Caco-2 (cell line): ENCODE measurements at regions not wholly inside any gene's neighbourhood (a gene's known extent, or its start where the extent isn't known, plus 50 kb on each side); places are given as distances from the start of the nearest gene placed in this dataset.

Source experiments
- BruUV-seq: library from RNA; stranded (reverse); fragments of 400-500 nt; replicated peaks from 2 replicates; lab custom pipeline; 2021; lab: Mats Ljungman, UMichigan
- CTCF ChIA-PET: fragments of 300-600 bp; sonication (Branson Sonifier 250); formaldehyde crosslinking; loops from one replicate; lab custom pipeline; 2022; ENCODE audit warnings: antibody characterized with exemption; lab: Charles Lee
- POLR2A ChIA-PET: fragments of 300-600 bp; sonication (Branson Sonifier 250); formaldehyde crosslinking; loops from one replicate; lab custom pipeline; 2022; ENCODE audit warnings: antibody characterized with exemption; lab: Charles Lee
- DNase-seq, 2 experiments: peaks; one replicate each; pipeline versions ENCODE4 v3.0.0 to v3.0.0-alpha.2; 2020 to 2022
- H3K27me3 ChIP-seq: replicated peaks from 2 replicates; pipeline ENCODE4 v1.6.0; 2011; ENCODE audit warnings: low read length; ENCODE audit not compliant: control insufficient read depth, insufficient read depth
- H3K36me3 ChIP-seq: 2 replicates; pipeline ENCODE4 v1.5.1; 2011; ENCODE audit warnings: low read length; ENCODE audit not compliant: control insufficient read depth, insufficient read depth
- H3K4me1 ChIP-seq: fragments of 250-450 bp; sonication (Bioruptor Pico); 2 replicates; pipeline ENCODE4 v1.5.1; 2020; ENCODE audit warnings: mild to moderate bottlenecking
- H3K4me3 ChIP-seq: 2 replicates; pipeline ENCODE4 v1.5.1; 2011; ENCODE audit warnings: low read depth, mild to moderate bottlenecking, control low read depth, low read length
- H3K9me3 ChIP-seq: fragments of 250-450 bp; sonication (Bioruptor Pico); 2 replicates; pipeline ENCODE4 v1.5.1; 2020; ENCODE audit warnings: mild to moderate bottlenecking, moderate library complexity
- H3K27ac Mint-ChIP-seq: one replicate; pipeline ENCODE4 v1.8.0; 2022; ENCODE audit warnings: mixed read lengths; ENCODE audit not compliant: unreplicated experiment
- H3K27me3 Mint-ChIP-seq: one replicate; pipeline ENCODE4 v1.8.0; 2022; ENCODE audit warnings: mixed read lengths; ENCODE audit not compliant: insufficient read depth, unreplicated experiment
- H3K36me3 Mint-ChIP-seq: one replicate; pipeline ENCODE4 v1.8.0; 2022; ENCODE audit warnings: mild to moderate bottlenecking, mixed read lengths; ENCODE audit not compliant: insufficient read depth, unreplicated experiment
- H3K4me1 Mint-ChIP-seq: one replicate; pipeline ENCODE4 v1.8.0; 2022; ENCODE audit warnings: low read depth, mixed read lengths; ENCODE audit not compliant: unreplicated experiment
- H3K4me3 Mint-ChIP-seq: one replicate; pipeline ENCODE4 v1.8.0; 2022; ENCODE audit warnings: mild to moderate bottlenecking, moderate library complexity, mixed read lengths; ENCODE audit not compliant: unreplicated experiment
- H3K9me3 Mint-ChIP-seq: one replicate; pipeline ENCODE4 v1.8.0; 2022; ENCODE audit warnings: mixed read lengths; ENCODE audit not compliant: unreplicated experiment
- intact Hi-C: fragments of 100-400 bp; cut with micrococcal nuclease; formaldehyde crosslinking; loops from one replicate; pipeline ENCODE4 v1.10.0; 2022; ENCODE audit not compliant: unreplicated experiment
- TF ChIP-seq, protein P1 (sequence below), 2 experiments: fragments of 200-600 bp in 1 of 2; IDR thresholded peaks; 1 replicate in 1 of 2; 2 replicates in 1 of 2; pipeline versions ENCODE4 v1.5.1 to v1.8.0; 2011 to 2022; ENCODE audit warnings: antibody characterized with exemption in 1 of 2, control low read depth in 1 of 2, inconsistent platforms in 1 of 2, low read depth in 1 of 2, low read length in 1 of 2, mild to moderate bottlenecking in 1 of 2, moderate library complexity in 1 of 2; ENCODE audit not compliant: insufficient read depth in 1 of 2, severe bottlenecking in 1 of 2, unreplicated experiment in 1 of 2

DNA sequence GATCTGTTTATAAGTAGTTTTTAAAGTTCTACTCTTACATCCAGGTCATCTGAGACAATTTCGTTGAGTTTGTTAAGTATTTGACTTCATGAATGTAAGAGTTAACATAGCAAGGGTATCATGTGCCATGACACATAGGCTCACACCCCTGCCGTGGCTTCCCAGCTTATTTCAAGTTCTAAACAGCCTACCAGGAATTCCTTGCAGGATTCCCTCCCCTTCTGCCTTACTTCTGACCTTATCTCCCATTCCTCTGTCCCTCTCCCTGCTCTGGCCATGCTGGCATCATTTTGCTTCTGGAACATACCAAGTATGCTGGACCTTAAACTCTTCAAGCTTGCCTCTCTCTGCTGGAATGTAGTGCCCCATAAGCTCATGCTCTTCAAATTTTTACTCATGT is 369.9 kb upstream of the PCDH7 start:
- no peaks in the 10 kb centered on the region for H3K4me1 ChIP-seq
- H3K9me3 ChIP-seq: no peaks in the 10 kb centered on the region
- H3K27me3 Mint-ChIP-seq: no peaks in the 10 kb centered on the region
- H3K27ac Mint-ChIP-seq: no peak overlapping the region
- no peaks in the 10 kb centered on the region for H3K27me3 ChIP-seq
- H3K36me3 Mint-ChIP-seq: no peaks in the 10 kb centered on the region
- no TSS peak for BruUV-seq
- no peaks in the 10 kb centered on the region for H3K9me3 Mint-ChIP-seq
- intact Hi-C loops: no loop called here
- POLR2A ChIA-PET: no interaction called here
- H3K4me3 Mint-ChIP-seq: no peak overlapping the region
- DNase-seq: no peak
- H3K4me3 ChIP-seq: no peak overlapping the region
- TF ChIP-seq, protein P1, sequence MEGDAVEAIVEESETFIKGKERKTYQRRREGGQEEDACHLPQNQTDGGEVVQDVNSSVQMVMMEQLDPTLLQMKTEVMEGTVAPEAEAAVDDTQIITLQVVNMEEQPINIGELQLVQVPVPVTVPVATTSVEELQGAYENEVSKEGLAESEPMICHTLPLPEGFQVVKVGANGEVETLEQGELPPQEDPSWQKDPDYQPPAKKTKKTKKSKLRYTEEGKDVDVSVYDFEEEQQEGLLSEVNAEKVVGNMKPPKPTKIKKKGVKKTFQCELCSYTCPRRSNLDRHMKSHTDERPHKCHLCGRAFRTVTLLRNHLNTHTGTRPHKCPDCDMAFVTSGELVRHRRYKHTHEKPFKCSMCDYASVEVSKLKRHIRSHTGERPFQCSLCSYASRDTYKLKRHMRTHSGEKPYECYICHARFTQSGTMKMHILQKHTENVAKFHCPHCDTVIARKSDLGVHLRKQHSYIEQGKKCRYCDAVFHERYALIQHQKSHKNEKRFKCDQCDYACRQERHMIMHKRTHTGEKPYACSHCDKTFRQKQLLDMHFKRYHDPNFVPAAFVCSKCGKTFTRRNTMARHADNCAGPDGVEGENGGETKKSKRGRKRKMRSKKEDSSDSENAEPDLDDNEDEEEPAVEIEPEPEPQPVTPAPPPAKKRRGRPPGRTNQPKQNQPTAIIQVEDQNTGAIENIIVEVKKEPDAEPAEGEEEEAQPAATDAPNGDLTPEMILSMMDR (IDR thresholded peaks at IDR 0.05; ENCODE audit: insufficient read depth in 1 of 2, low read depth in 1 of 2, low read length in 1 of 2, severe bottlenecking in 1 of 2, unreplicated experiment in 1 of 2): no peak
- H3K36me3 ChIP-seq: no peaks in the 10 kb centered on the region
- CTCF ChIA-PET: no interaction called here
- no peaks in the 10 kb centered on the region for H3K4me1 Mint-ChIP-seq

DNA sequence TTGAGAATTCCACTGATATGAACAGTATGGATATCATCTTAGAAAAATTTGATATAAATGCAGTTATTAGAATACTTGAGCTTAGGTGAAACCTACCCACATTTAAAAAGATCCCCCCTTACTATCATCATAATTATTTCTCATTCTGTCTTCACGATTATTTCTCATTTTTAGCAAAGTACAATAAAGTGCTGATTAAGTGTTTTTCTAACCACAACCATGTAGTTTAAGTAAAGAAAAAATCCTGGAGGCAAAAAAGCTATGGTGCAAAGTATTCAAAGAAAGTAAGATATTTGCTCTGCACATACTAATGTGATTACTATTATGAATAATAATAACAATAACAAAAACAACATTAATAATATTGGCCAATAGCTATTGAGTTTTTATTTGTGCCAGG is 365.6 kb upstream of the PCDH7 start:
- H3K36me3 Mint-ChIP-seq: no peaks in the 10 kb centered on the region
- intact Hi-C loops: no loop called here
- no peak overlapping the region for H3K4me3 ChIP-seq
- H3K9me3 Mint-ChIP-seq: no peaks in the 10 kb centered on the region
- CTCF ChIA-PET: no interaction called here
- H3K36me3 ChIP-seq: no peaks in the 10 kb centered on the region
- no peak for DNase-seq
- H3K4me3 Mint-ChIP-seq: no peak overlapping the region
- POLR2A ChIA-PET: no interaction called here
- no peaks in the 10 kb centered on the region for H3K27me3 ChIP-seq
- H3K9me3 ChIP-seq: no peaks in the 10 kb centered on the region
- H3K4me1 ChIP-seq: no peaks in the 10 kb centered on the region
- H3K4me1 Mint-ChIP-seq: no peaks in the 10 kb centered on the region
- TF ChIP-seq, protein P1 (IDR thresholded peaks at IDR 0.05; ENCODE audit: insufficient read depth in 1 of 2, low read depth in 1 of 2, low read length in 1 of 2, severe bottlenecking in 1 of 2, unreplicated experiment in 1 of 2): no peak
- H3K27me3 Mint-ChIP-seq: peaks cover 4% of the 10 kb centered on the region
- no TSS peak for BruUV-seq
- H3K27ac Mint-ChIP-seq: no peak overlapping the region

DNA sequence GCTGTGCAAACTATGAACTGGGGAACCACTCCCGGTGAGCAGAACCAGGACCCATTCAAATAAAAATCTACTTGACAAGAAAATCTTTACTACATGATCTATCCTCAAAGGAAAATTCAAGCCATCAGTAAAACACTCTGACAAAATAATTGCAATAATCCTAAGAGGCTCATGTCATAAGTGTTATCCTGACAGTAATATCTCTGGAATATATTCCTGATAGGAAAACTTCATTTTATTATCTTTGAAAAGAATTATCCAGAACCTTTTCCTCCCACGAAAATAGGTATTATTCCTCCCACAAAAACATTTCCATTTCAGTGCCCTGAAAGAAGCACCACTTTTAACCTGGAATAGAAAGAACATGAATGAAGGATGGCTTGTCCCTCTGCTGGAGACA is 357.7 kb upstream of the PCDH7 start:
- no peak overlapping the region for H3K4me3 Mint-ChIP-seq
- intact Hi-C loops: no loop called here
- BruUV-seq: no TSS peak
- Histone ChIP-seq H3K9me3 (no peaks in the 10 kb centered on the region), H3K36me3 (no peaks in the 10 kb centered on the region), H3K4me3 (no peak overlapping the region), H3K27me3 (no peaks in the 10 kb centered on the region), H3K4me1 (no peaks in the 10 kb centered on the region)
- ChIA-PET POLR2A (no interaction called here), CTCF (no interaction called here)
- no peaks in the 10 kb centered on the region for H3K4me1 Mint-ChIP-seq
- TF ChIP-seq, protein P1 (IDR thresholded peaks at IDR 0.05; ENCODE audit: insufficient read depth in 1 of 2, low read depth in 1 of 2, low read length in 1 of 2, severe bottlenecking in 1 of 2, unreplicated experiment in 1 of 2): no peak
- no peaks in the 10 kb centered on the region for H3K9me3 Mint-ChIP-seq
- H3K27ac Mint-ChIP-seq: no peak overlapping the region
- no peaks in the 10 kb centered on the region for H3K36me3 Mint-ChIP-seq
- H3K27me3 Mint-ChIP-seq: peaks cover 4% of the 10 kb centered on the region
- DNase-seq: no peak
